PC-3 (cell line): ENCODE measurements at regions not wholly inside any gene's neighbourhood (a gene's known extent, or its start where the extent isn't known, plus 50 kb on each side); places are given as distances from the start of the nearest gene placed in this dataset.

Experiments used
- ATAC-seq: fragments of 200-7000 bp; cut with Tn5 transposase; 2 replicates; pipeline ENCODE4 v1.9.1; 2020; ENCODE audit warnings: mild to moderate bottlenecking, moderate library complexity
- BruUV-seq: library from RNA; stranded (reverse); fragments of 400-500 nt; replicated peaks from 2 replicates; lab custom pipeline; 2021; lab: Mats Ljungman, UMichigan
- CTCF ChIA-PET: fragments of 300-600 bp; sonication (Branson Sonifier 250); formaldehyde crosslinking; loops from one replicate; lab custom pipeline; 2022; ENCODE audit warnings: antibody characterized with exemption; lab: Charles Lee
- POLR2A ChIA-PET: fragments of 300-600 bp; sonication (Branson Sonifier 250); formaldehyde crosslinking; loops from one replicate; lab custom pipeline; 2022; ENCODE audit warnings: antibody characterized with exemption; ENCODE audit not compliant: unreplicated experiment; lab: Charles Lee
- DNase-seq: peaks from one replicate; pipeline ENCODE4 v3.0.0-alpha.2; 2015
- H2AFZ ChIP-seq: fragments of 300-600 bp; sonication (generic); 2 replicates; pipeline ENCODE4 v1.6.0; 2016; ENCODE audit warnings: antibody characterized with exemption, low read length
- H3F3A ChIP-seq: fragments of 300-600 bp; sonication (generic); one replicate; pipeline ENCODE4 v1.6.0; 2017; ENCODE audit warnings: antibody characterized with exemption, low read length, control low read depth, mild to moderate bottlenecking; ENCODE audit not compliant: unreplicated experiment
- H3K27ac ChIP-seq: fragments of 300-600 bp; sonication (generic); 2 replicates; pipeline ENCODE4 v1.5.1; 2016; ENCODE audit warnings: mild to moderate bottlenecking, low read length
- H3K27me3 ChIP-seq: fragments of 300-600 bp; sonication (generic); 2 replicates; pipeline ENCODE4 v1.6.1; 2016; ENCODE audit warnings: low read length, mixed read lengths
- H3K36me3 ChIP-seq: fragments of 300-600 bp; sonication (generic); 2 replicates; pipeline ENCODE4 v1.6.1; 2016; ENCODE audit warnings: low read depth, mixed run types, low read length, mixed read lengths
- H3K4me1 ChIP-seq: fragments of 300-600 bp; sonication (generic); 2 replicates; pipeline ENCODE4 v1.5.1; 2016; ENCODE audit warnings: low read length; ENCODE audit not compliant: insufficient read depth
- H3K4me2 ChIP-seq: fragments of 300-600 bp; sonication (generic); 2 replicates; pipeline ENCODE4 v1.6.0; 2016; ENCODE audit warnings: low read length
- H3K4me3 ChIP-seq: fragments of 300-600 bp; sonication (generic); 2 replicates; pipeline ENCODE4 v1.5.1; 2016; ENCODE audit warnings: mild to moderate bottlenecking, low read length, mixed read lengths
- H3K79me2 ChIP-seq: fragments of 300-600 bp; sonication (generic); 2 replicates; pipeline ENCODE4 v1.6.1; 2017; ENCODE audit warnings: low read length, mixed read lengths
- H3K9ac ChIP-seq: fragments of 300-600 bp; sonication (generic); 2 replicates; pipeline ENCODE4 v1.6.0; 2016; ENCODE audit warnings: mild to moderate bottlenecking, low read length
- H3K9me2 ChIP-seq: fragments of 300-600 bp; sonication (generic); replicated peaks from 2 replicates; pipeline ENCODE4 v1.6.1; 2016; ENCODE audit warnings: mixed run types, low read length, mixed read lengths
- H3K9me3 ChIP-seq: fragments of 300-600 bp; sonication (generic); 2 replicates; pipeline ENCODE4 v1.6.1; 2016; ENCODE audit warnings: low read length, mixed read lengths
- H4K20me1 ChIP-seq: fragments of 300-600 bp; sonication (generic); 2 replicates; pipeline ENCODE4 v1.6.1; 2016; ENCODE audit warnings: low read length, mixed read lengths
- EZH2 ChIP-seq: fragments of 300-600 bp; sonication (generic); IDR thresholded peaks from one replicate; pipeline ENCODE4 v1.6.1; 2017; ENCODE audit warnings: antibody characterized with exemption, mild to moderate bottlenecking, low read length; ENCODE audit not compliant: unreplicated experiment
- EZH2phosphoT487 ChIP-seq: fragments of 300-600 bp; sonication (generic); IDR thresholded peaks from 2 replicates; pipeline ENCODE4 v1.6.1; 2018; ENCODE audit warnings: mild to moderate bottlenecking, antibody characterized with exemption, low read length, borderline replicate concordance
- intact Hi-C: fragments of 100-400 bp; cut with micrococcal nuclease; formaldehyde crosslinking; loops from 2 replicates; pipeline ENCODE4 v1.9.0; 2023
- TF ChIP-seq, protein P1 (sequence below): fragments of 300-600 bp; sonication (generic); conservative IDR thresholded peaks from 2 replicates; pipeline ENCODE4 v1.5.1; 2017; ENCODE audit warnings: antibody characterized with exemption, low read depth, mild to moderate bottlenecking, low read length

DNA sequence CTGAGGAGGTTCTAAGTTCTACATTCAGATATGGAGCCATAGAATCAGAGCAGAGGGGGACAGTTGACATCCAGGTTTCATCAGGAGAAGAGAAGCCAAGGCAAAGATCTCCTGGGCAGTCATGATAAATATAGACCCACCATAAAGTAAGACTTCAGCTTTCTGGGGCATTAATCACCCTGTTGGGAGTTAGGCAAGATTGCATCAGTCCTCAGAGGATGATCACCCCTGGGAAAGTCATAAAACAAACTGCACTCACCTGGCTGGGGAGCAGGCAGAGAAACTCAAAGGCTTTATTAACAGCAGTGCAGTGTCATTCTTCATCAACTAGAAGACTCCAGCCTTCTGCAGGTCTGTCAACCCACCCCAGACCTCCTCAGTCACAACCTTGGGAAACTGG is 301.3 kb upstream of the JARID2 start:
- H3K9me3 ChIP-seq, result no peaks in the 10 kb centered on the region
- H3K4me1 ChIP-seq, result no peaks in the 10 kb centered on the region; the same call in 1 of the 2 replicates
- no peak for ATAC-seq
- DNase-seq, result peak; percentile 35
- no peak for TF ChIP-seq EZH2
- TF ChIP-seq EZH2phosphoT487, result no peak
- TF ChIP-seq, protein P1, sequence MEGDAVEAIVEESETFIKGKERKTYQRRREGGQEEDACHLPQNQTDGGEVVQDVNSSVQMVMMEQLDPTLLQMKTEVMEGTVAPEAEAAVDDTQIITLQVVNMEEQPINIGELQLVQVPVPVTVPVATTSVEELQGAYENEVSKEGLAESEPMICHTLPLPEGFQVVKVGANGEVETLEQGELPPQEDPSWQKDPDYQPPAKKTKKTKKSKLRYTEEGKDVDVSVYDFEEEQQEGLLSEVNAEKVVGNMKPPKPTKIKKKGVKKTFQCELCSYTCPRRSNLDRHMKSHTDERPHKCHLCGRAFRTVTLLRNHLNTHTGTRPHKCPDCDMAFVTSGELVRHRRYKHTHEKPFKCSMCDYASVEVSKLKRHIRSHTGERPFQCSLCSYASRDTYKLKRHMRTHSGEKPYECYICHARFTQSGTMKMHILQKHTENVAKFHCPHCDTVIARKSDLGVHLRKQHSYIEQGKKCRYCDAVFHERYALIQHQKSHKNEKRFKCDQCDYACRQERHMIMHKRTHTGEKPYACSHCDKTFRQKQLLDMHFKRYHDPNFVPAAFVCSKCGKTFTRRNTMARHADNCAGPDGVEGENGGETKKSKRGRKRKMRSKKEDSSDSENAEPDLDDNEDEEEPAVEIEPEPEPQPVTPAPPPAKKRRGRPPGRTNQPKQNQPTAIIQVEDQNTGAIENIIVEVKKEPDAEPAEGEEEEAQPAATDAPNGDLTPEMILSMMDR, result no peak
- H2AFZ ChIP-seq, result no peak overlapping the region
- ChIA-PET POLR2A (no interaction called here), CTCF (no interaction called here)
- no peaks in the 10 kb centered on the region for H4K20me1 ChIP-seq
- H3K27ac ChIP-seq, result no peak overlapping the region
- H3K36me3 ChIP-seq, result no peaks in the 10 kb centered on the region
- no peaks in the 10 kb centered on the region for H3K9me2 ChIP-seq
- no peaks in the 10 kb centered on the region for H3K79me2 ChIP-seq
- H3K27me3 ChIP-seq, result no peaks in the 10 kb centered on the region
- H3K9ac ChIP-seq, result no peak overlapping the region
- no peaks in the 10 kb centered on the region for H3F3A ChIP-seq
- H3K4me2 ChIP-seq, result no peak overlapping the region
- intact Hi-C loops, result no loop called here
- H3K4me3 ChIP-seq, result no peak overlapping the region
- BruUV-seq, result no TSS peak

DNA sequence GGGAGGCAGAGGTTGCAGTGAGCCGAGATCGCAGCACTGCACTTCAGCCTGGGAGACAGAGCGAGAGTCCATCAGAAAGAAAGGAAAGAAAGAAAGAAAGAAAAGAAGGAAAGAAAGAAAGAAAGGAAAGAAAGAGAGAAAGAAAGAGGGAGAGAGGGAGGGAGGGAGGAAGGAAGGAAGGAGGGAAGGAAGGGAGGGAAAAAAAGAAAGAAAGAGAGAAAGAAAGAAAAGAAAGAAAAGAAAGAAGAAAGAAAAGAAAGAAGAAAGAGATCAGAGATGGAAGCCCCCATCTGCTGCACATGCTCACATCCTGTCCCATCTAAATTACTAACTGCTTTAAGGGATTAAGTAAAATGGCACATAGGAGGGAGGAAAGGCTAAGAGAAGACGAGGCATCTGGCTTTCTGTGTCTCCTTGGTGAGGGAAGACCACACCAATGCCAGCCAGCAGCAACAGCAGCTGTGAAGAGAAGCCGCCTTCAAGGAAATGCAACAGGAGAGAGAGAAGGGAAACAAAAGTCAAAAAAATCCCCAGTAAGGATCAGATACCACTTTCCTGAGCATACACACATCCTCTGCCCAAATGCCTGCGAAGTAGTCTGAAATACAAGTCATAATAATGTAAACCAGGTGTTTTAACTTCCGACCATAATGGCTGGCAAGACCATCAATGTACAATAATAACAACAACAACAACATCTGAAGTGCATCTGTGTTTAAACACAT is 300.2 kb upstream of the JARID2 start:
- Histone ChIP-seq H3K4me1 (no peaks in the 10 kb centered on the region; the same call in 1 of the 2 replicates), H3K4me2 (no peak overlapping the region), H3K27me3 (no peaks in the 10 kb centered on the region), H3K79me2 (no peaks in the 10 kb centered on the region), H3F3A (no peaks in the 10 kb centered on the region), H3K27ac (no peak overlapping the region), H3K9ac (no peak overlapping the region), H2AFZ (no peak overlapping the region), H3K9me3 (no peaks in the 10 kb centered on the region), H4K20me1 (no peaks in the 10 kb centered on the region), H3K4me3 (no peak overlapping the region), H3K36me3 (no peaks in the 10 kb centered on the region), H3K9me2 (no peaks in the 10 kb centered on the region)
- ChIA-PET CTCF (no interaction called here), POLR2A (no interaction called here)
- no TSS peak for BruUV-seq
- no peak for TF ChIP-seq EZH2phosphoT487
- no peak for TF ChIP-seq EZH2
- TF ChIP-seq, protein P1, result no peak
- intact Hi-C loops, result no loop called here
- no peak for DNase-seq
- ATAC-seq, result no peak

DNA sequence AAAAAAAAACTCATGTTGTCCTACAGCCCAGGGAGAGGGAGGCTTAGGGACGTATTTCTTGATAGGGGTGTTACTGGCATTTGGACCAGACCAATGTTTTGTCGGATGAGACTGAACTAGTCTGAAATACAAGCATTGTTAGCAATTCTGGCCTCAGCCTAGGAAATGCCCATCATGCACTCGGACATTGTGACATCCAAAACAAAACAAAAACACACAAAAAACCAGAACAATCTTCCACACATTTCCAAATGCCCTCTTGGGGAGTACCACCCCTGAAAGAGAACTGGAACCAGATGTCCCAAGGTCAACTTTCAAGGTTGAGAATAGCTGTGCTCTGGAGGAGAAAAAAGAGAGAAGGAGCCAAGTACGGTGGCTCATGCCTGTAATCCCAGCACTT is 299.1 kb upstream of the JARID2 start:
- no peaks in the 10 kb centered on the region; the same call in 1 of the 2 replicates for H3K4me1 ChIP-seq
- H3K9me3 ChIP-seq, result no peaks in the 10 kb centered on the region
- ChIA-PET CTCF (no interaction called here), POLR2A (no interaction called here)
- TF ChIP-seq, protein P1, result no peak
- no peak for TF ChIP-seq EZH2phosphoT487
- TF ChIP-seq EZH2, result no peak
- H3K9ac ChIP-seq, result no peak overlapping the region
- no peaks in the 10 kb centered on the region for H3K36me3 ChIP-seq
- no peak for DNase-seq
- no peak overlapping the region for H3K4me2 ChIP-seq
- H3K27ac ChIP-seq, result no peak overlapping the region
- H2AFZ ChIP-seq, result no peak overlapping the region
- ATAC-seq, result no peak
- no peaks in the 10 kb centered on the region for H3K79me2 ChIP-seq
- H3K4me3 ChIP-seq, result no peak overlapping the region
- H4K20me1 ChIP-seq, result no peaks in the 10 kb centered on the region
- H3F3A ChIP-seq, result no peaks in the 10 kb centered on the region
- no peaks in the 10 kb centered on the region for H3K27me3 ChIP-seq
- intact Hi-C loops, result no loop called here
- BruUV-seq, result no TSS peak
- no peaks in the 10 kb centered on the region for H3K9me2 ChIP-seq
